GM23338 (cell line): ENCODE measurements at regions not wholly inside any gene's neighbourhood (a gene's known extent, or its start where the extent isn't known, plus 50 kb on each side); places are given as distances from the start of the nearest gene placed in this dataset.

ENCODE experiments used
- ATAC-seq: fragments of 200-7000 bp; cut with Tn5 transposase; 3 replicates; pipeline ENCODE4 v1.9.1; 2020
- DNase-seq: peaks from one replicate; pipeline ENCODE4 v3.0.0-alpha.2; 2015; ENCODE audit warnings: low spot score
- H2AFZ ChIP-seq: fragments of 200-600 bp; sonication (generic); 2 replicates; pipeline ENCODE4 v1.8.0; 2016; ENCODE audit warnings: antibody characterized with exemption, mild to moderate bottlenecking, moderate library complexity
- H3F3A ChIP-seq: fragments of 200-600 bp; sonication (generic); replicated peaks from 2 replicates; pipeline ENCODE4 v1.8.0; 2017; ENCODE audit warnings: antibody characterized with exemption, mixed run types, low read depth
- H3K27ac ChIP-seq: fragments of 200-600 bp; sonication (generic); 2 replicates; pipeline ENCODE4 v1.6.1; 2016; ENCODE audit warnings: low read depth
- H3K27me3 ChIP-seq: fragments of 200-600 bp; sonication (generic); 2 replicates; pipeline ENCODE4 v1.8.0; 2016; ENCODE audit warnings: mild to moderate bottlenecking, mixed run types, moderate library complexity; ENCODE audit not compliant: insufficient read depth
- H3K36me3 ChIP-seq: fragments of 200-600 bp; sonication (generic); 2 replicates; pipeline ENCODE4 v1.8.0; 2016; ENCODE audit warnings: mild to moderate bottlenecking; ENCODE audit not compliant: insufficient read depth
- H3K4me1 ChIP-seq: fragments of 200-600 bp; sonication (generic); 2 replicates; pipeline ENCODE4 v1.8.0; 2016; ENCODE audit warnings: mild to moderate bottlenecking, moderate library complexity; ENCODE audit not compliant: insufficient read depth
- H3K4me2 ChIP-seq: fragments of 200-600 bp; sonication (generic); 2 replicates; pipeline ENCODE4 v1.7.1; 2017; ENCODE audit warnings: mixed run types
- H3K4me3 ChIP-seq: fragments of 200-600 bp; sonication (generic); 2 replicates; pipeline ENCODE4 v1.6.1; 2016; ENCODE audit warnings: mixed run types
- H3K79me2 ChIP-seq: fragments of 200-600 bp; sonication (generic); replicated peaks from 2 replicates; pipeline ENCODE4 v1.8.0; 2017; ENCODE audit warnings: mild to moderate bottlenecking; ENCODE audit not compliant: insufficient read depth
- H3K9me2 ChIP-seq: fragments of 200-600 bp; sonication (generic); 2 replicates; pipeline ENCODE4 v1.8.0; 2017; ENCODE audit not compliant: insufficient read depth
- H4K20me1 ChIP-seq: fragments of 200-600 bp; sonication (generic); replicated peaks from 2 replicates; pipeline ENCODE4 v1.8.0; 2017; ENCODE audit warnings: mild to moderate bottlenecking; ENCODE audit not compliant: insufficient read depth
- H3K27ac Mint-ChIP-seq: 2 replicates; pipeline ENCODE4 v1.8.0; 2020; ENCODE audit warnings: inconsistent platforms, mild to moderate bottlenecking, moderate library complexity, mixed read lengths
- H3K27me3 Mint-ChIP-seq: 3 replicates; pipeline ENCODE4 v1.8.0; 2022; ENCODE audit warnings: low read depth, mild to moderate bottlenecking, moderate library complexity, mixed read lengths, inconsistent platforms; ENCODE audit not compliant: insufficient read depth, poor library complexity
- H3K36me3 Mint-ChIP-seq: 3 replicates; pipeline ENCODE4 v1.8.0; 2021; ENCODE audit warnings: low read depth, mild to moderate bottlenecking, inconsistent platforms, moderate library complexity, mixed read lengths
- H3K4me1 Mint-ChIP-seq: 3 replicates; pipeline ENCODE4 v1.8.0; 2020; ENCODE audit warnings: mild to moderate bottlenecking, inconsistent platforms, mixed read lengths
- H3K4me3 Mint-ChIP-seq: 3 replicates; pipeline ENCODE4 v1.8.0; 2021; ENCODE audit warnings: moderate library complexity, mild to moderate bottlenecking, inconsistent platforms, mixed read lengths
- H3K9me3 Mint-ChIP-seq: 3 replicates; pipeline ENCODE4 v1.8.0; 2020; ENCODE audit warnings: moderate library complexity, mild to moderate bottlenecking, inconsistent platforms, mixed read lengths
- CTCF ChIP-seq, 2 experiments: fragments of 200-600 bp in 1 of 2; sonication (generic) in 1 of 2; conservative IDR thresholded peaks; 2 replicates each; pipeline versions ENCODE4 v1.5.1 to v1.6.1; 2016 to 2017; ENCODE audit warnings: antibody characterized with exemption in 2 of 2, low read depth in 2 of 2, mild to moderate bottlenecking in 2 of 2, moderate library complexity in 1 of 2
- ETS1 ChIP-seq: IDR thresholded peaks from 2 replicates; pipeline ENCODE4 v1.6.1; 2016; ENCODE audit warnings: antibody characterized with exemption
- EZH2 ChIP-seq: fragments of 200-600 bp; sonication (generic); IDR thresholded peaks from one replicate; pipeline ENCODE4 v1.8.0; 2017; ENCODE audit warnings: antibody characterized with exemption, mild to moderate bottlenecking, low read depth; ENCODE audit not compliant: unreplicated experiment
- NANOG ChIP-seq: IDR thresholded peaks from 2 replicates; pipeline ENCODE4 v1.6.1; 2016; ENCODE audit warnings: antibody characterized with exemption, borderline replicate concordance
- POLR2AphosphoS5 ChIP-seq: IDR thresholded peaks from 2 replicates; pipeline ENCODE4 v1.6.1; 2016; ENCODE audit warnings: antibody characterized with exemption, low read depth
- REST ChIP-seq: IDR thresholded peaks from one replicate; pipeline ENCODE4 v1.6.1; 2018; ENCODE audit warnings: antibody characterized with exemption; ENCODE audit not compliant: unreplicated experiment
- STAT1 ChIP-seq: IDR thresholded peaks from one replicate; pipeline ENCODE4 v1.6.1; 2016; ENCODE audit warnings: antibody characterized with exemption; ENCODE audit not compliant: unreplicated experiment
- ZNF114 ChIP-seq: fragments of 250-450 bp; sonication (Bioruptor Pico); IDR thresholded peaks from 2 replicates; pipeline ENCODE4 v1.5.0; 2020; ENCODE audit warnings: mild to moderate bottlenecking, moderate library complexity
- ZNF331 ChIP-seq: fragments of 250-450 bp; sonication (Bioruptor Pico); IDR thresholded peaks from 2 replicates; pipeline ENCODE4 v1.5.0; 2020; ENCODE audit warnings: low read depth, mild to moderate bottlenecking, moderate library complexity
- ZNF462 ChIP-seq: fragments of 250-450 bp; sonication (Bioruptor Pico); IDR thresholded peaks from 2 replicates; pipeline ENCODE4 v1.5.0; 2020; ENCODE audit warnings: mild to moderate bottlenecking, moderate library complexity

- H3K36me3 ChIP-seq, result no peaks in the 10 kb centered on the region
- DNase-seq (peak; percentile 87), ATAC-seq (peak; percentile 100)
These were observed 860.9 kb upstream of the MDGA2 start for GRCh38 chr14:48536318-48536717.

More at GRCh38 chr14:48536318-48536717, 860.9 kb upstream of the MDGA2 start:
- Histone ChIP-seq H3K27ac (no peak overlapping the region), H3K4me3 (no peak overlapping the region), H3K79me2 (no peaks in the 10 kb centered on the region), H3K27me3 (no peaks in the 10 kb centered on the region), H3K4me2 (no peak overlapping the region), H3F3A (no peaks in the 10 kb centered on the region), H3K9me2 (no peaks in the 10 kb centered on the region), H3K4me1 (no peaks in the 10 kb centered on the region), H2AFZ (no peak overlapping the region; the same call in none of the 2 replicates), H4K20me1 (no peaks in the 10 kb centered on the region)
- no peaks in the 10 kb centered on the region for H3K27me3 Mint-ChIP-seq
- no peaks in the 10 kb centered on the region for H3K36me3 Mint-ChIP-seq
- TF ChIP-seq ZNF331 (CRISPR knock-in tag) (no peak), ETS1 (no peak), STAT1 (no peak), REST (no peak), CTCF (conservative IDR thresholded peaks at IDR 0.05; ENCODE audit: low read depth in 2 of 2) (peak; percentile 67 to 83), POLR2AphosphoS5 (no peak), ZNF462 (0 out of 2 replicates have a peak, but pooled peaks have one; percentile 15), NANOG (no peak), ZNF114 (CRISPR knock-in tag) (no peak), EZH2 (no peak)
- H3K27ac Mint-ChIP-seq, result no peak overlapping the region
- H3K4me1 Mint-ChIP-seq, result peaks cover 2% of the 10 kb centered on the region; the same call in 1 of the 3 replicates
- H3K4me3 Mint-ChIP-seq, result no peak overlapping the region
- H3K9me3 Mint-ChIP-seq, result no peaks in the 10 kb centered on the region
